ENCODE measurements at regions not wholly inside any gene's neighbourhood (a gene's known extent, or its start where the extent isn't known, plus 50 kb on each side); places are given as distances from the start of the nearest gene placed in this dataset.

DNA sequence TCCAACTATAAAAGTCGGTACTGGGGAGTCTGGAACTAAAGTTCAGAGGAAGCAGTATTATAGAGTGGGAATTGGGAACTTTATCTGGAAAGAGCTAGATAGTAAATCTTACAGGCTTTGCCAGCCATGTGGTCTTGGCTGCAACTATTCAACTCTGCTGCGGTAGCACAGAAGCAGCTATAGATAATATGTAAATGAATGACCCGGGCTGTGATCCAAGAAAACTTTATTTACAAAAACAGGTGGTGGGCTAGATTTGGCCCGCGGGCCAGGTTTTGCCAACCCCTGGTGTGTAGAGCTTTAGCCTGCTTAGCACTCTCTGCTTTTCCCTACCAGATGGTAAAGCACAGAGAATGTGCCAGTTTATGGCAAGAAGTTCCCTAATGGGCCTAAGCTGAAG is 70.8 kb downstream of the TNP1 start:
- WGBS, 2 experiments (ENCODE audit: extremely low coverage in 1 of 2, insufficient coverage in 1 of 2, insufficient read length in 1 of 2, insufficient replicate concordance in 2 of 2, low coverage in 1 of 2, low lambda C conversion rate in 2 of 2, missing lambda C conversion rate in 1 of 2), result 86% methylated on average over 5 of the region's 5 CpGs; no CpG with 5 or more reads in 1 of the 2 experiments
- no peak overlapping the region for H2AK5ac ChIP-seq (ENCODE audit: low read depth, low read length)
- H2BK120ac ChIP-seq (replicated peaks; ENCODE audit: low read depth, low read length), result no peak overlapping the region
- H4K91ac ChIP-seq (replicated peaks; ENCODE audit: insufficient read length, low read length), result no peak overlapping the region
- H4K8ac ChIP-seq (ENCODE audit: extremely low read depth, insufficient read depth, low read length), result no peak overlapping the region
- H2BK15ac ChIP-seq (ENCODE audit: low read length), result no peak overlapping the region
- H3K4me2 ChIP-seq (ENCODE audit: insufficient read depth in 1 of 2, low read depth in 2 of 2, low read length in 2 of 2), result no peak overlapping the region
- TF ChIP-seq NRF1 (IDR thresholded peaks at IDR 0.05; ENCODE audit: low read depth, low read length) (no peak), SIRT6 (IDR thresholded peaks at IDR 0.05; ENCODE audit: low read length) (no peak), CEBPB (IDR thresholded peaks at IDR 0.05; ENCODE audit: low read depth, low read length) (no peak), CTBP2 (IDR thresholded peaks at IDR 0.05; ENCODE audit: borderline replicate concordance, insufficient read depth, insufficient read length, low read length) (no peak), NANOG (IDR thresholded peaks at IDR 0.05; ENCODE audit: insufficient read depth, low read depth, low read length, poor library complexity, severe bottlenecking) (no peak), CHD1 (IDR thresholded peaks at IDR 0.05; ENCODE audit: low read depth, low read length) (no peak), EGR1 (IDR thresholded peaks at IDR 0.05; ENCODE audit: borderline replicate concordance, low read depth, low read length) (no peak), SAP30 (IDR thresholded peaks at IDR 0.05; ENCODE audit: insufficient read depth, insufficient replicate concordance, low read length) (no peak), TAF7 (optimal IDR thresholded peaks at IDR 0.05; ENCODE audit: borderline replicate concordance, low read depth, low read length) (no peak), POLR2AphosphoS5 (IDR thresholded peaks at IDR 0.05; ENCODE audit: low read depth, low read length) (no peak), TBP (IDR thresholded peaks at IDR 0.05; ENCODE audit: low read depth, low read length) (no peak), TCF12 (IDR thresholded peaks at IDR 0.05; ENCODE audit: low read depth, low read length) (no peak), KDM1A (IDR thresholded peaks at IDR 0.05; ENCODE audit: borderline replicate concordance, low read length) (no peak), TAF1 (IDR thresholded peaks at IDR 0.05; ENCODE audit: low read depth, low read length) (no peak), HDAC6 (IDR thresholded peaks at IDR 0.05; ENCODE audit: low read depth, low read length) (no peak)
- no peak overlapping the region for H4K5ac ChIP-seq (ENCODE audit: insufficient read length, low read depth, low read length)
- H3K23ac ChIP-seq (ENCODE audit: insufficient read length), result no peak overlapping the region
- H3K79me2 ChIP-seq (ENCODE audit: control insufficient read depth in 1 of 2, insufficient read depth in 2 of 2, low read length in 2 of 2), result no peaks in the 10 kb centered on the region
- FAIRE-seq (no peak), DNase-seq (ENCODE audit: low read depth in 1 of 2, low spot score in 2 of 2) (no peak)
- H2BK20ac ChIP-seq (ENCODE audit: low read length), result no peak overlapping the region
- peaks cover 0 to 4% (median 2%) of the 10 kb centered on the region in 4 experiments; a peak in 3 of 7 replicates for H3K4me1 ChIP-seq (replicated peaks in 1 of 4; ENCODE audit: control insufficient read depth in 3 of 4, insufficient read depth in 4 of 4, low read length in 3 of 4)
- POLR2A ChIA-PET (ENCODE audit: partially characterized antibody), result interaction anchor here (0.6 kb wide), 1 partner anchor 85 kb away, joined by 3 read pairs; no protein-coding TSS in a partner anchor
- no peak overlapping the region for H3K27ac ChIP-seq (ENCODE audit: low read depth, low read length)
- no peak overlapping the region for H2AFZ ChIP-seq (ENCODE audit: low read length)
- no peaks in the 10 kb centered on the region for H3K9me3 ChIP-seq (ENCODE audit: insufficient read depth in 2 of 2, low read depth in 1 of 2, low read length in 1 of 2)
- H3K4ac ChIP-seq (replicated peaks; ENCODE audit: insufficient read length, low read depth, low read length), result no peak overlapping the region
- no peaks in the 10 kb centered on the region for H3K36me3 ChIP-seq (ENCODE audit: control insufficient read depth in 2 of 4, insufficient read depth in 4 of 4, low read length in 3 of 4)
- H3K79me1 ChIP-seq (ENCODE audit: low read depth, low read length), result no peaks in the 10 kb centered on the region
- no peaks in the 10 kb centered on the region; a peak in 1 of 7 replicates for H3K27me3 ChIP-seq (replicated peaks in 1 of 4; ENCODE audit: control insufficient read depth in 3 of 4, extremely low read depth in 1 of 4, insufficient read depth in 3 of 4, low read length in 3 of 4)
- H3K56ac ChIP-seq (replicated peaks; ENCODE audit: insufficient read length, low read depth, low read length), result no peak overlapping the region
- CTCF ChIA-PET (ENCODE audit: partially characterized antibody), result interaction anchor here (0.7 to 2.9 kb wide), 9 partner anchors 9 to 924 kb away, joined by 3 to 16 read pairs (median 4); partner anchors contain the start of gene IGFBP5
- no peak overlapping the region for H3K9ac ChIP-seq (replicated peaks in 1 of 4; ENCODE audit: extremely low read depth in 1 of 4, low read depth in 3 of 4, low read length in 3 of 4)
- H3K23me2 ChIP-seq (ENCODE audit: low read depth, low read length), result no peaks in the 10 kb centered on the region
- no peak overlapping the region for H3K14ac ChIP-seq (ENCODE audit: insufficient read length)
- H3K18ac ChIP-seq (ENCODE audit: extremely low read depth, low read length), result no peak overlapping the region
- no peaks in the 10 kb centered on the region for H4K20me1 ChIP-seq (replicated peaks in 1 of 2; ENCODE audit: control insufficient read depth in 1 of 2, insufficient read depth in 2 of 2, low read length in 2 of 2)
- no peak overlapping the region for H2BK5ac ChIP-seq (ENCODE audit: low read depth, low read length)
- no peak overlapping the region for H2BK12ac ChIP-seq (ENCODE audit: low read depth, low read length)
- no peak overlapping the region for H3K4me3 ChIP-seq (ENCODE audit: extremely low read depth in 1 of 4, insufficient read depth in 2 of 4, low read depth in 3 of 4, low read length in 4 of 4)

Data from H1 (cell line).